ENCODE measurements at regions not wholly inside any gene's neighbourhood (a gene's known extent, or its start where the extent isn't known, plus 50 kb on each side); places are given as distances from the start of the nearest gene placed in this dataset.

DNA sequence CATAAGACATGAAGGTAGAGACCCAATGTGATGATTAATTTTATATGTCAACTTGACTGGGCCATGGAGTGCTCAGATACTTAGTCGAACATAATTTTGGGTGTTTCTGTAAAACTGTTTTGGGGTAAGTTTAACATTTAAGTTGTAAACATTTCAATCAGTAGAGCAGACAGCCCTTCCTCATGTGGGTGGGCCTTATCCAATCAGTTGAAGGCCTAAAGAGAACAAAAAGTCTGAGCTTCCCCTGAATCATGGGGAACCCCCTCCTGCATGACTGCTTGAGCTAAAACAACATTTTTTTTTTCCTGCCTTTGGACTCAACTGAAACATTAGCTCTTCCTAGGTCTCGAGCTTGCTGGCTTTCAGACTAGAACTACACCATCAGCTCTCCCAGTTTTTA, 327.3 kb upstream of the SOX9 start:
- CTCF ChIA-PET, result no interaction called here
- POLR2A ChIA-PET, result no interaction called here

DNA sequence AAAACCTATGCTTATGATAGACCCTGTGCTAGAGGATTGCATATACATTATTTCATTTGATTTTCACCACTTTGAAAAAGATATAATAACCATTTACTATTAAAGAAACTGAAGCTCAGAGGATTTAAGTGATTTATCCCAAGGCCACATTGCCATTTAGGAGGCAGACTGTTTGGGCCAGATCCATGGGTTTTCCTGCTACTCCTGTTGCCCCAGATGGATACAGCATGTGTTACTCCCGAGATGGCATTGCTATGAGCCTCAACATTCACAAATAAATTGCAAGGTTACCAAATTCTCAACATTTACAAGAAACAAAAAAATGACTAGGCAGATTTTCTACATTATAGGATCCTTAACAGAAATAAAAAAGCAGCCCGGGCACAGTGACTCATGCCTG, 322.1 kb upstream of the SOX9 start:
- TF ChIP-seq, protein P1, sequence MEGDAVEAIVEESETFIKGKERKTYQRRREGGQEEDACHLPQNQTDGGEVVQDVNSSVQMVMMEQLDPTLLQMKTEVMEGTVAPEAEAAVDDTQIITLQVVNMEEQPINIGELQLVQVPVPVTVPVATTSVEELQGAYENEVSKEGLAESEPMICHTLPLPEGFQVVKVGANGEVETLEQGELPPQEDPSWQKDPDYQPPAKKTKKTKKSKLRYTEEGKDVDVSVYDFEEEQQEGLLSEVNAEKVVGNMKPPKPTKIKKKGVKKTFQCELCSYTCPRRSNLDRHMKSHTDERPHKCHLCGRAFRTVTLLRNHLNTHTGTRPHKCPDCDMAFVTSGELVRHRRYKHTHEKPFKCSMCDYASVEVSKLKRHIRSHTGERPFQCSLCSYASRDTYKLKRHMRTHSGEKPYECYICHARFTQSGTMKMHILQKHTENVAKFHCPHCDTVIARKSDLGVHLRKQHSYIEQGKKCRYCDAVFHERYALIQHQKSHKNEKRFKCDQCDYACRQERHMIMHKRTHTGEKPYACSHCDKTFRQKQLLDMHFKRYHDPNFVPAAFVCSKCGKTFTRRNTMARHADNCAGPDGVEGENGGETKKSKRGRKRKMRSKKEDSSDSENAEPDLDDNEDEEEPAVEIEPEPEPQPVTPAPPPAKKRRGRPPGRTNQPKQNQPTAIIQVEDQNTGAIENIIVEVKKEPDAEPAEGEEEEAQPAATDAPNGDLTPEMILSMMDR (IDR thresholded peaks at IDR 0.05; ENCODE audit: low read depth, low read length), result no peak
- H3K4me3 ChIP-seq (ENCODE audit: low read depth, low read length), result no peak overlapping the region
- H3K27ac ChIP-seq (ENCODE audit: low read depth, low read length), result no peak overlapping the region
- CTCF ChIA-PET, result no interaction called here
- H3K27me3 ChIP-seq (ENCODE audit: control insufficient read depth, insufficient read depth, low read length), result no peaks in the 10 kb centered on the region
- POLR2A ChIA-PET, result no interaction called here
- DNase-seq (ENCODE audit: low read depth, low spot score), result no peak
- no peaks in the 10 kb centered on the region for H3K9me3 ChIP-seq (ENCODE audit: control insufficient read depth, insufficient read depth, low read length)

More for the DNA sequence above, 327.3 kb upstream of the SOX9 start:
- Histone ChIP-seq H3K9me3 (ENCODE audit: control insufficient read depth, insufficient read depth, low read length) (no peaks in the 10 kb centered on the region), H3K27ac (ENCODE audit: low read depth, low read length) (no peak overlapping the region), H3K4me3 (ENCODE audit: low read depth, low read length) (no peak overlapping the region), H3K27me3 (ENCODE audit: control insufficient read depth, insufficient read depth, low read length) (peaks cover 3% of the 10 kb centered on the region)
- TF ChIP-seq, protein P1 (IDR thresholded peaks at IDR 0.05; ENCODE audit: low read depth, low read length), result no peak
- DNase-seq (ENCODE audit: low read depth, low spot score), result no peak

DNA sequence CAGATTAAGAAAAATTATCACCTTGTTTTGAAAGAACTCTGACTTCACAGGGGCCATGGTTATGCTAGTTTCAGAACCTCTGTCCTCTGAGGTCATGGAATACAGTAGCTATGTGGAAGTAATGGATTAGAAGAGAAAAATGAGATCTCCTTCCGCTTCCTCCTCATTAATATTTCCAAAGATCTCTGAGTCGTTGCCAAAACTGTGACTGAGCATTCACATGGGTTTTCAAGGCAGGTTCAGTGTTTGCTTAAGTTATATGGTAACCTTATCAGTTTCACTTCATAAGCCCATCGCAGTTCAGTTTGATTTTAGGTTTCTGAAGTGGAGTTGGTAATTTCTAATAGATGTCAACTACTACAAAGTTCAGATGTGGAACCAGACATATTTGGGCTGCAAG, 321.2 kb upstream of the SOX9 start:
- no peaks in the 10 kb centered on the region for H3K9me3 ChIP-seq (ENCODE audit: control insufficient read depth, insufficient read depth, low read length)
- no peak overlapping the region for H3K4me3 ChIP-seq (ENCODE audit: low read depth, low read length)
- ChIA-PET CTCF (no interaction called here), POLR2A (no interaction called here)
- H3K27me3 ChIP-seq (ENCODE audit: control insufficient read depth, insufficient read depth, low read length), result no peaks in the 10 kb centered on the region
- no peak overlapping the region for H3K27ac ChIP-seq (ENCODE audit: low read depth, low read length)
- TF ChIP-seq, protein P1 (IDR thresholded peaks at IDR 0.05; ENCODE audit: low read depth, low read length), result no peak
- DNase-seq (ENCODE audit: low read depth, low spot score), result no peak

DNA sequence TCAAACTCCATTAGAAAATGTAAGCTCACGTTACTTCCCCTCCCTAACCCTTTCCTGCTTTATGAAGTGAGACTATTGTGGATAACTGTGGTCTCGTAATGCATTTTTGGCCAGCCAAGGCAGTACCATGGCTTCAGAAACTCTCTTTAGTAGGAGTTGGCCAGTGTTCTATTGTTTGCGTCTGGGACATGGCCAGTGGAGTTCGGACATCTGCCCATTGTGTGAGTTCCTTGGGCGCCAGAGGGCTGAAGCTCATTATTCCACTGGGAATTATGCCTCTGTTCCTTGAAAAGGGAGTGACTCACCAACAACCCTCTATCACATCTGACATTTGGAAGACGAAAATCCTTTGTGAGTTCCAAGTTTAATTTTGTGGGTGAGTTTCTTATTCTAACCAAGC, 319.5 kb upstream of the SOX9 start:
- ChIA-PET CTCF (interaction anchor here (1.7 kb wide), 1 partner anchor 1034 kb away, joined by 3 read pairs; no protein-coding TSS in a partner anchor), POLR2A (no interaction called here)
- DNase-seq (ENCODE audit: low read depth, low spot score), result no peak
- TF ChIP-seq, protein P1 (IDR thresholded peaks at IDR 0.05; ENCODE audit: low read depth, low read length), result no peak
- H3K27me3 ChIP-seq (ENCODE audit: control insufficient read depth, insufficient read depth, low read length), result no peaks in the 10 kb centered on the region
- H3K4me3 ChIP-seq (ENCODE audit: low read depth, low read length), result no peak overlapping the region
- no peaks in the 10 kb centered on the region for H3K9me3 ChIP-seq (ENCODE audit: control insufficient read depth, insufficient read depth, low read length)
- H3K27ac ChIP-seq (ENCODE audit: low read depth, low read length), result no peak overlapping the region

DNA sequence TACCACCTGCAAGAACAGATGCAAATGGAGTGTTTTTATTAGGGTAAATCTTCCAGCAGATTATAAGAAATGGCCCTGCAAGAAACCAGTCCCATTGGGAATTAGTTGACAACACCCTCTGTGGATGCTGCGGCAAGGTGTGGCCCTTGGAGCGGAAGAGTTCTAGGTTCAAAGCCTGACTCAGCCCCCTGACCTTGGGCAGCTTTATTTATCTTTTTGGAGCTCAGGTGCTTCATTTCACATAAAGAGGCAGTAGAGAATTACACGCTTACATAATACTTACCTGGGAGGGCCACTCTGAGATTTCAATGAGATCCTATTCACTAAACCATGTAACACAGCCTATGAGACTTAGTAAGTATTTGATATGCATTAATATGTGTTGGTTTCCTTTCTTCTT, 318.2 kb upstream of the SOX9 start:
- no peak overlapping the region for H3K4me3 ChIP-seq (ENCODE audit: low read depth, low read length)
- no peak for DNase-seq (ENCODE audit: low read depth, low spot score)
- H3K27me3 ChIP-seq (ENCODE audit: control insufficient read depth, insufficient read depth, low read length), result peaks cover under 1% of the 10 kb centered on the region
- no peak overlapping the region for H3K27ac ChIP-seq (ENCODE audit: low read depth, low read length)
- TF ChIP-seq, protein P1 (IDR thresholded peaks at IDR 0.05; ENCODE audit: low read depth, low read length), result no peak
- ChIA-PET CTCF (interaction anchor here (1.7 kb wide), 1 partner anchor 1035 kb away, joined by 3 read pairs; no protein-coding TSS in a partner anchor), POLR2A (no interaction called here)
- no peaks in the 10 kb centered on the region for H3K9me3 ChIP-seq (ENCODE audit: control insufficient read depth, insufficient read depth, low read length)

Measured in AG04450 (cell line).